ENCODE measurements at regions not wholly inside any gene's neighbourhood (a gene's known extent, or its start where the extent isn't known, plus 50 kb on each side); places are given as distances from the start of the nearest gene placed in this dataset.

- no peak for TF ChIP-seq SAP30 (IDR thresholded peaks at IDR 0.05; ENCODE audit: insufficient read depth, insufficient replicate concordance, low read length)
- TF ChIP-seq CTCF (IDR thresholded peaks at IDR 0.05; ENCODE audit: control extremely low read depth in 1 of 3, insufficient read depth in 1 of 3, low read depth in 1 of 3, low read length in 3 of 3), result no peak
- TF ChIP-seq SIN3A (conservative IDR thresholded peaks at IDR 0.05 in 1 of 2, IDR thresholded peaks at IDR 0.05 in 1 of 2; ENCODE audit: low read depth in 1 of 2, low read length in 2 of 2), result no peak
- no peak for TF ChIP-seq MAX (IDR thresholded peaks at IDR 0.05)
- TF ChIP-seq GTF2F1 (IDR thresholded peaks at IDR 0.05; ENCODE audit: borderline replicate concordance, low read depth, low read length), result no peak
- no peak for TF ChIP-seq SP1 (IDR thresholded peaks at IDR 0.05; ENCODE audit: low read depth, low read length)
Observed at GRCh38 chr18:38444971-38445803, 879.6 kb upstream of the CELF4 start (continued).

All from H1 (cell line).